CD1c-positive myeloid dendritic cell (primary cell): ENCODE measurements at regions not wholly inside any gene's neighbourhood (a gene's known extent, or its start where the extent isn't known, plus 50 kb on each side); places are given as distances from the start of the nearest gene placed in this dataset.
A peak's percentile ranks its signal among the peaks of the same experiment; 100 is the strongest.

Experiments
- DNase-seq: peaks from one replicate; pipeline ENCODE4 v3.0.0-alpha.2; 2016; ENCODE audit errors: extremely low spot score

DNA sequence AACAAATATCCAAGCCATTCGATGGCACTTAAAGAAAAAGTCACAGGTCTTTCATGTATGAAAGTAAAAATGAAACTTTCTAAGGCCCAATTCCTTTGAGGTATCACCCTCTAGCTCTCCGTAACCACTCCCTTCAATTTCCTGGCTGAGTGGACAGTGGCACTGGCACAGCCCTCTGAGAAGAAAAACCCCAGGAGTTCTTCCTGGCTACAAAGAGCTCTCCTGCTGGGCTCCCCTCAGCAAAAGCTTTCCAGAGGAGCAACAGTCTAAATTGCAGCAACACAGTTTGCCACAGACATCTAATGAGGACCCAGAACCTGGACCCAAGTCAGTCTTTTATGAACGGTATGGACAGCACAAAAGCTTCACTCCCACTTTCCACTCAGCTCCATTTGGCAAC lies 71.8 kb downstream of the FUNDC1 start:
- DNase-seq, result no peak

DNA sequence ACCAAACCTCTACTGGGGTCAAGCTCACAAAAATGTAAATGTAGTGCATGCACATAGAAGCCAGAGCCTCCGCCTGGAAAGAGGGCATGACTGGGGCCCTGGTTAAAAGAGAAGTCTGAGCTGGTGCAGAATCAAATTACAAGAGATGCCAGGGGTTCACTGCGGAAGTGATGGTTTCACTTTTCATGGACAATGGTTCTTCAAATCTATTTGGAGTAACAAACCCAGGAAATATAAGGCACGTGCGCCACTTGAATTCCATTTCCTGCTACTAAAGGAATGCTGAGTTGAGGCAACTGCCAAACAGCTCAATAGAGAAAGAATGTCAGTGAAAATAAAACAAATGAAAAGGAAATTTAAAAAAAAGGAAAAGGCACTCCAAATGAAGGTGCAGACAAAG lies 79.8 kb downstream of the FUNDC1 start:
- peak; percentile 41 for DNase-seq

DNA sequence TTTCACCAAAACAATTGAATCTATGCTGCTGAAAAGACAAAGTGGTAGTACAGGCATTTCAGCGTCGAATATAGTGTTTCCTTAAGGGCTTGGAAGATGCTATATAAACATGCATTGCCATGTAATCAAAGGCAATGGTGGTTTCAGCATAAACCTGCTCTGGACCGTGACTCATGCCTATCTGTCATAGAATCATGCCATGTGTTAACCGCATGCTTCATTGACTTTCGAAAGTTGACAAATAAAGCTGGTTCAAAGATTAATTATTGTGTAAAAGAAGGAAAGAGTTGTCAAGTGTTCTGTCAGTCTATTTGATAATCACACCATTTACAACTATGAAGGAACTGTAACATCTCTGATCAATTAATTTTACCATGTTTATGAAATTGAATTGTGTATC lies 83.2 kb downstream of the FUNDC1 start:
- no peak for DNase-seq

DNA sequence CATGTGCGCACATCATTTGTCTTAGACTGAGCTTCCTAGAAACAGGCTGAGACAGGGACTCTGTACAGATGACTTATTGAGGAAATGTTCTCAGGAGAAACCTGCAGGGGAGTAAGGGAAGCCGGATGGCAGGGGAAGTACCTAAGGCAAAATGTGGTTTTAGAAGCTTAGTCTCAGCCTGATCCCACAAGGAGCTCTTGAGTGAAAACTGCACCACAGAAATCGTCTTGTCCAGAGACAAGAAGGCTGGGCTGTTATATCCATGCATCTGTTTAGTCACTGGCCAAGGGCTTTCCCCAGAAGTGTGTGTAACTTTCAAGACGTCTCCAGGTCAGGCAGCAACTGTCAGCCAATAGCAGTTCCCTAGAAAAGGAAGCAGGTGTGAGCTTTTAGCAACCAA lies 86.0 kb downstream of the FUNDC1 start:
- no peak for DNase-seq

DNA sequence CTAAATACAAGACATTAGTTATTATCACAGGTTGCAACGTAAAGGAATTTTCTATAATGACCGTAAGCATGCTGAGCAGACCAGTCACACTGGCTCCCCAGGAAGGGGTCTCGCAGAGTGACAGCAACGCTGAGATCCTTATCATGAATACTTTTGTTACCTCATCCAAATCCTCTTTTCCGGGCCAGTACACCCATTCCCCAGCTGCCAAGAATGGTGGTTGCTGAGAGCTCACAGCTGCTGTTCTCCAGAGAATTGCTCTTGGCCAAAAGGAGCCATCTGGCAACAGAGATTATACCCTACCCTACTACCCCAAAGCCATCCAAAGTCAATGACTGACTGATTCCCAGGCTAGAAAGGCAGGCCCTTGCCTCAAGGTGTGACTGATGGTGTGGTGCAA lies 91.6 kb downstream of the FUNDC1 start:
- DNase-seq, result no peak

DNA sequence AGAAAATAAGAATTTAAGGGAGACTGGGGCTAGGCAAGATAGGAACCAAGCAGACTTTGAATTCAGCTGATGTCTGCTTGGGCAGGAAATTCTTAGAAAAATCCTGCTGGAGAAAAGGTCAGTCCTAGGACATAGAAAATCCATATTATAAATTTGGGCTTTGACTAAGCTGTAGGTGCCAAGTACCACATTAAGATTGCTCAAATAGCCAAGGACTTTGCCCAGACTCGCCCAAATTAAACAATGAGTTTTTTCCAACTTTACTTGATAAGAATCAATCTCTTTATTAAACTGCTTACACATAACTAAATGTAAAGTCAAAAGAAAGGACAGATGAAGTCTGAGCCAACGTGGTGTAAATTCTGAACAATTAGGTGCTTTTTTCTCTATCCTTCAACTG lies 95.4 kb downstream of the FUNDC1 start:
- DNase-seq, result no peak

DNA sequence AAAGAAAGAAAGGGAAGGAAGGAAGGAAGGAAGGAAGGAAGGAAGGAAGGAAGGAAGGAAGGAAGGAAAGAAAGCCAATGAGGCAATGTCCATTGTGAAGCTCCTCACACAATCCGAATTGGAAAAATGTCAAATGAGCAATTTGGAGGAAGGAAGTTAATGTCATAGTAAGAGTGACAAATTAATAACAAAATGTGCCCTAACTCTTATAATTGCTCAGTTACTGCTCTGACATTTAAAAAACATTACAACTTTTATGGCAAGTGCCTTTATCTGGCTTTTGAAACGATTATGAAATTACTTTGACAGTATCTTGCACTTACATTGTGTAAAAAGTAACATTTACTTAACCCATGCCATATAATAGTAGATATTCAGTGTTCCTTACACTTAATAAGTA lies 96.5 kb upstream of the EFHC2 start:
- no peak for DNase-seq

DNA sequence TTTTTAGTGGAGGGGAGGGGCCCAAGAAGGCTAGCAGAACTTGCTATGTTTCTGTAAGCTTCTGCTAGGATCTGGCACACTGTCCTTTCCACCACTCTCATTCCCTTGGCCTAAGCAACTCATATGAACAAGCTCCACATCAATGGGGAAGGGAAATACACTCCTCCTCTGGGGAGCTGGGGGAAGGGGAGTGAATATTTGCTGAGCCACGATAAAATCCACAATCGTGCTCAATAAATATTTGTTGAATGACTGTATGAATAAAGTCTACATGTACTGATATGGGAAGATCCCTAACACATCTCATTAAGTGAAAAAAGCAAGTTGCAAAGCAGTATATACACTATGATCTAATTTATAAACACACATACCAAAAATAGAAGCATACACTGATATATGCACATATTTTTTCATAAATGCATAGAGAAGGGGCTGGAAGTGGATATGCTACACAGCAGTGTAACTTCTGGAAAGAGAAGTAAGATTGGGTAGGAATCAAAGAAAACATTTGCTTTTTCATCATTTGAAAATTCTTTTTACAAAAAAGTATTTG lies 95.8 kb upstream of the EFHC2 start:
- DNase-seq, result no peak

DNA sequence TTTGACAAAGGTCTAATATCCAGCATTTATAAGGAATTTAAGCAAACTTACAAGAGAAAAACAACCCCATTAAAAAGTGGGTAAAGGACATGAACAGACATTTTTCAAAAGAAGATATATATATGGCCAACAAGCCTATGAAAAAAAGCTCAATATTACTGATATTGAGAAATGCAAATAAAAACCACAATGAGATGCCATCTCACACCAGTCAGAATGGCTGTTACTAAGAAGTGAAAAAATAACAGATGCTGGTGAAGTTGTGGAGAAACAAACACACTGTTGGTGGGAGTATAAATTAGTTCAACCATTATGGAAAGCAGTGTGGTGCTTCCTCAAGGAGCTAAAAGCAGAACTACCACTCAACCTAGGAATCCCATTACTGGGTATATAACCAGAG lies 91.6 kb upstream of the EFHC2 start:
- DNase-seq, result peak; percentile 3

DNA sequence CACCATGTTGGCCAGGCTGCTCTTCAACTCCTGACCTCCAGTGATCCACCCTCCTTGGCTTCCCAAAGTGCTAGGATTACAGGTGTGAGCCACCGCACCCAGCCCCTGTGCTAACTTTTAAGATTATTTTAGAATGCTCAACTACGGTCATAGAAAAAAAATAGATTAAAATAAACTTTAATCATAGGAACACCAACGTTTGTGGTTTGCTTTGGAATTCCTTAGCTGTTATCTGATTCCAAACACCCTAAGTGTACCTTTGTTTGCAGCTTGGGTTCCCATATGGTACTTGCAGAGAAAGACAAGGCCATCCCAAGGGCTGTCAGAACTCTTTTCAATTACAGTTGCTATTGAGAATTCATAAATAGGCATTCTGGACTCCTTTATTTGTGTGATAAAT lies 90.1 kb upstream of the EFHC2 start:
- DNase-seq, result no peak

DNA sequence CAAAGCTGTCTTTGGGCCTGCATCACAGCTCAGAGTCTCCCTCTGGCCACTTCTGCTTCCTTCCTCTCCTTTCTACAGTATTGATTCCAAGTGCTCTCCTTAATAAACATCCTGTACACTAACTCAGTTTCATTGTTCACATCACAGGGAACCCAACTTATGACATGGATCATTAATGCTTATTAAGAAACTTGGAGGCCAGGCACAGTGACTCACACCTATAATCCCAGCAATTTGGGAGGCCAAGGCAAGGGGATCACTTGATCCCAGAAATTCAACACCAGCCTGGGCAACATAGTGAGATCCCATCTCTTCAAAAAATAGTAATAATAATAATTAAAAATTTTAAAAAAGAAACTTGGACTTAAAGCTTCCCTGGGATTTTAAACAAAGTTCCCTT lies 89.2 kb upstream of the EFHC2 start:
- DNase-seq, result no peak

DNA sequence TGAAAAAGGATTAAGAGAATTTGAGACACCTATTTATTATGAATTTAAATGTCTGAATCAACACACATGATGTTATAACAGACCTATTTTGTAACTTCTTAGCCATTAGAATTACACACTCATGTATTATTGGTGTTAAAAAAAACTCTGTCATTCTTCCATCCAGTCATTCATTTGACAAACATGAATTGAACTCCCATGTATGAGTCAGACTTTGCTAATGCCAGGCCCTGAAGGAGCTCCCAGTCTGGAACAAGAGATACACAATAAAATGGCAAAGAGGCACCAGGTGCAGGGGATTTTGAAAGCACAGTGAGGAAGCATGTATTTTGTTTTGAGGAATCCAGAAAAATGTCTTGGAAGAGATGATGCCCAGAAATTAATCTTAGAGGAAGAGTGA lies 87.7 kb upstream of the EFHC2 start:
- DNase-seq, result no peak

DNA sequence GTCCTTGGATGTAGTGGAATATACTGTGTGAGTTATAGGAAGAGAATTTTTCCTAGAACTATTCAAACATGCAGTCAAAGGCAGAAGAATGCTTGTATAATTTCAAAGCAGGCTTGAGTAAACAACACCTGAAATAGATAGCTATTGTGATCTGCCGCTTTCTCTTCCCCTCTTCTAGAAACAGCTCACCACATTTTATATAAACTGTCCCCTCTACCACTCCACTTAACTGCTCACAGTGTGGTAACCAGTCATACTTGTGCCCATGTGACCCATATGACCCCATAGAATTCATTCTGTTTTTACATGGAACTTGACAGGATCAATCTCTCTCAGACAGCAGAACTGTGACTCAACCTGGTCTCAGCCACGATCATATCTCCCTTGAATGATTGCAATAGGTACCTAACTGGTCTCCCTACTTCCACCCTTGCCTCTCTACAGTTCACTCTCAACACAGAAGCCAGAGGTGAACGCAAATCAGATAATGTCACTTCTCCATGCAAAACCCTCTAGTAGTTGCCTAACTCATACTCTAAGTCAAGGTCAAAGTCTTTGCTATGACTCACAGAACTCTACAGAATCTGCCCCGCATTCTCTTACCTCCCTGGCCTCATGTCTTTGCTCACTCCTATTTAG lies 85.6 kb upstream of the EFHC2 start:
- DNase-seq, result no peak

DNA sequence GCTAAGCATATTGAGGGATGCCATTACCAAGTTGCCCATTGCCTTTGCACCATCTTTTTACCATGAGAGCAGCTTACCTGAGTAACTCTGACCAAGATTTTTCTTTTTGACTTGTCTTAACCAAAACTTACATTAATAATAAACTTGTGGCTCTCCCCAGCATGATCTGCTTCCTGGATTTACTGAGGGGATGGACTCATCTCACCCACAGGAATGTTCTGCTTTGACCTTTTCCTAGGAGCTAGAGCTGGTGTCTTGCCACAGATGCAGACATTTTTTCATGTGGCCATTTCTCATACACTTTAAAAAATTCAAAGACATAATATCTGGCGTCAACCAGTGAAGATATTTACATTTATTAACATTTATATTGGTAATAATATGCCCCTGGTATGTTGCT lies 79.2 kb upstream of the EFHC2 start:
- DNase-seq, result no peak

DNA sequence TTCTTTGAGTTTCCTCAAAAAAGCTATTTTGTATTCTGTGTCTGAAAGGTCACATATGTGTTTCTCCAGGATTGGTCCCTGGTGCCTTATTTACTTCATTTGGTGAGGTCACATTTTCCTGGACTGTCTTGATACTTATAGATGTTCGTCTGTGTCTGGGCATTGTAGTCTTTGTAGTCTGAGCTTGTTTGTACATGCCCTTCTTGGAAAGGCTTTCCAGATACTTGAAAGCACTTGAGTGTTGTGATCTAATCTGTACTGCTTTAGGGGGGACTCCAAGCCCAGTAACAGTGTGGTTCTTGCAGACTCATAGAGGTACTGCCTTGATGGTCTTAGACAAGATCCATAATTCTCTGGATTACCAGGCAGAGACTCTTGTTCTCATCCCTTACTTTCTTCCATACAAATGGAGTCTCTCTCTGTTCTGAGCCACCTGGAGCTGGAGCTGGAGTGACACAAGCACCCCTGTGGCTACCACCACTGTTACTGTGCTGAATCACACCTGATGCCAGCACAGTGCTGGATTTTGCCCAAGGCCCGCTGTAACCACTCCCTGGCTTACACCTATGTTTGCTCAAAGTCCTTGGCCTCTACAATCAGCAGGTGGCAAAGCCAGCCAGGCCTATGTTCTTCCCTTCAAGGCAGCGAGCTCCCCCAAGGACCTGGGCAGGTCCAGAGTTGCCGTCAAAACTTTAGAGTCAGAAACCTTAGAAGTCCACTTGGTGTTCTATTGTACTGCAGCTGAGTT lies 72.3 kb upstream of the EFHC2 start:
- DNase-seq, result no peak

DNA sequence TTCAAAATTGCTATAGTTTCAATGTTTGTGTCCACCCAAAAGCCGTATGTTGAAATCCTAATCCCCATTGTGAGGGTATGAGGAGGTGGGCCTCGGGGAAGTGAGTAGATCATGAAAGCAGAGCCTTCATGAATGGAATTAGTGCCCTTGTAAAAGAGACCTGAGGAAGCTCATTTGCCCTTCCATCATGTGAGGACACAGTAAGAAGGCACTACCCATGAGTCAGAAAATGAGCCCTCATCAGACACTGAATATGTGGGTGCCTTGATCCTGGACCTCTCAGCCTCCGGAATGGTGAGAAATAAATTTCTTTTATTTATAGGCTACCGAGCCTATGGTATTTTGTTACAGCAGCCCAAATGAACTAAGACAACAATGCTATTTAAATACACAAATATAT lies 57.7 kb upstream of the EFHC2 start:
- peak; percentile 35 for DNase-seq

DNA sequence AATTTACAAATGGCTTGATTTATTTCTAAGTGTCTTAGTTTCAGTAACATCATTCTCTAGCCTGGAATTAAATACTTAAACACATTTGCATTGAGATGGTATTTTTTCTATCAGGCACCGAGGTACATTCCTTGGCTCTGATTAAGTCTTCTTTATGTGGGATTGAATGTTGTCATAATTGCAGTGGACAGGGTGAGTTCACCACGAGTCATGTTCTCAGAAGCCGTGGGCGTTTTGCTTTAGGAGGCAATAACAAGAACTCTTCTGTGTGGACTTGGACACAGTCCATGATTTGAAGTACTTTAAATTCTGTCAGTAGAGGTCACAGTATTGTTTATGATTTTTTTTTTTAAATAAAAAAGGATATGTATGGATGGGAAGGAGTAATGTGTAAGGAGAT lies 57.1 kb upstream of the EFHC2 start:
- peak; percentile 72 for DNase-seq

DNA sequence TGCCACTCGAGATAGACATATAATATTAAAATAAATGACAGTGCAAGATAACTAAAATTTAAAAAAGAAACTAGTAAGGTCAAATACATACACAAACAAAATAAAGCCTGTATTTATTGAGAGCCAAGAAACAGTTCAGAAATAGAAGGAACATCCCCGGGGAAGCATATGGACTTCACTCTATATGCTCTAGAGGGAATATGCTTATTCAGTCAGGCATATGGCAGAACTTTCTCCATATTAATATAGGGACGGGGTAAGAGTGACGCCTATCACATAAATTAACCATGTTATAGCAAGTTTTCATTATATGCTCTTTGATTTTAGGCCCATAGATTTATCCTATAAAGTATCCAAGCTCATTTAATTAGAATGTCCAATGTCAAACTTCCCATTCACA lies 56.7 kb upstream of the EFHC2 start:
- DNase-seq, result no peak
